H1 (cell line): ENCODE measurements at regions not wholly inside any gene's neighbourhood (a gene's known extent, or its start where the extent isn't known, plus 50 kb on each side); places are given as distances from the start of the nearest gene placed in this dataset.
"Not testable (repeated sequence)": the region's sequence is repeated elsewhere in the genome, so short reads cannot be mapped to it uniquely, and the experiment has no call there.

Experiments used
- CTCF ChIA-PET: fragments of 300-600 bp; sonication (Branson Sonifier 250); formaldehyde crosslinking; loops from one replicate; lab custom pipeline; 2021; ENCODE audit not compliant: partially characterized antibody; lab: Charles Lee
- POLR2A ChIA-PET: fragments of 300-600 bp; sonication (Branson Sonifier 250); formaldehyde crosslinking; loops from one replicate; lab custom pipeline; 2021; ENCODE audit warnings: inconsistent platforms; ENCODE audit not compliant: partially characterized antibody; lab: Charles Lee
- DNase-seq, 2 experiments: peaks; one replicate each; pipeline versions ENCODE4 v3.0.0 to v3.0.0-alpha.2; 2010 to 2022; ENCODE audit warnings: low spot score in 2 of 2, low read depth in 1 of 2, mixed read lengths in 1 of 2
- FAIRE-seq: peaks from 2 replicates; lab custom pipeline; 2011; peaks lifted over from hg19 to GRCh38; lab: Jason Lieb, UNC
- H2AFZ ChIP-seq: 2 replicates; pipeline ENCODE4 v1.8.1; 2012; ENCODE audit warnings: low read length, inconsistent platforms
- H2AK5ac ChIP-seq: 2 replicates; pipeline ENCODE4 v1.6.1; 2013; ENCODE audit warnings: low read depth, low read length
- H2BK120ac ChIP-seq: replicated peaks from 2 replicates; pipeline ENCODE3; 2013; ENCODE audit warnings: low read depth, low read length, inconsistent platforms
- H2BK12ac ChIP-seq: 2 replicates; pipeline ENCODE4 v1.6.1; 2013; ENCODE audit warnings: low read depth, low read length
- H2BK15ac ChIP-seq: 2 replicates; pipeline ENCODE4 v1.6.1; 2013; ENCODE audit warnings: low read length
- H2BK20ac ChIP-seq: 2 replicates; pipeline ENCODE4 v1.6.1; 2013; ENCODE audit warnings: low read length
- H2BK5ac ChIP-seq: 2 replicates; pipeline ENCODE4 v1.6.1; 2013; ENCODE audit warnings: low read depth, low read length
- H3K14ac ChIP-seq: 2 replicates; pipeline ENCODE4 v1.6.1; 2013; ENCODE audit warnings: inconsistent platforms; ENCODE audit not compliant: insufficient read length
- H3K18ac ChIP-seq: 2 replicates; pipeline ENCODE4 v1.6.1; 2013; ENCODE audit warnings: low read length; ENCODE audit errors: extremely low read depth
- H3K23ac ChIP-seq: 2 replicates; pipeline ENCODE4 v1.6.1; 2013; ENCODE audit warnings: inconsistent platforms; ENCODE audit not compliant: insufficient read length
- H3K23me2 ChIP-seq: 2 replicates; pipeline ENCODE4 v1.6.1; 2013; ENCODE audit warnings: low read depth, low read length
- H3K27ac ChIP-seq: 2 replicates; pipeline ENCODE4 v1.6.1; 2011; ENCODE audit warnings: low read depth, low read length, inconsistent platforms
- H3K27me3 ChIP-seq, 4 experiments: replicated peaks in 1 of 4; 1 replicate in 1 of 4; 2 replicates in 3 of 4; pipeline versions ENCODE4 v1.6.1 to v1.8.1; 2011 to 2013; ENCODE audit warnings: low read length in 3 of 4, mild to moderate bottlenecking in 3 of 4, inconsistent platforms in 2 of 4, mixed read lengths in 2 of 4, moderate library complexity in 1 of 4; ENCODE audit not compliant: control insufficient read depth in 3 of 4, insufficient read depth in 3 of 4; ENCODE audit errors: extremely low read depth in 1 of 4
- H3K36me3 ChIP-seq, 4 experiments: 2 replicates each; pipeline versions ENCODE4 v1.6.1 to v1.8.1; 2011 to 2013; ENCODE audit warnings: mild to moderate bottlenecking in 4 of 4, low read length in 3 of 4, moderate library complexity in 2 of 4, control low read depth in 1 of 4, inconsistent platforms in 1 of 4; ENCODE audit not compliant: insufficient read depth in 4 of 4, control insufficient read depth in 2 of 4
- H3K4ac ChIP-seq: replicated peaks from 2 replicates; pipeline ENCODE3; 2013; ENCODE audit warnings: low read length, low read depth, mixed read lengths, inconsistent platforms; ENCODE audit not compliant: insufficient read length
- H3K4me1 ChIP-seq, 4 experiments: replicated peaks in 1 of 4; 1 replicate in 1 of 4; 2 replicates in 3 of 4; pipeline versions ENCODE4 v1.6.1 to v1.8.1; 2011 to 2013; ENCODE audit warnings: low read length in 3 of 4, inconsistent platforms in 2 of 4, mixed read lengths in 1 of 4; ENCODE audit not compliant: insufficient read depth in 4 of 4, control insufficient read depth in 3 of 4
- H3K4me2 ChIP-seq, 2 experiments: 2 replicates each; pipeline versions ENCODE4 v1.6.1 to v1.8.1; 2011 to 2013; ENCODE audit warnings: low read depth in 2 of 2, low read length in 2 of 2, control low read depth in 1 of 2, inconsistent platforms in 1 of 2, mild to moderate bottlenecking in 1 of 2; ENCODE audit not compliant: insufficient read depth in 1 of 2
- H3K4me3 ChIP-seq, 4 experiments: fragments of 200-600, 300-600 bp in 1 of 4; sonication (generic), shearing (Covaris generic), sonication (Bioruptor Twin) in 1 of 4; 2 replicates each; pipeline versions ENCODE4 v1.5.1 to v1.8.1; 2011 to 2016; ENCODE audit warnings: low read length in 4 of 4, low read depth in 3 of 4, control low read depth in 2 of 4, inconsistent platforms in 2 of 4, mild to moderate bottlenecking in 2 of 4, mixed read lengths in 1 of 4, moderate library complexity in 1 of 4; ENCODE audit not compliant: insufficient read depth in 2 of 4; ENCODE audit errors: extremely low read depth in 1 of 4
- H3K56ac ChIP-seq: replicated peaks from 2 replicates; pipeline ENCODE3; 2013; ENCODE audit warnings: low read depth, mild to moderate bottlenecking, mixed read lengths, low read length, inconsistent platforms; ENCODE audit not compliant: insufficient read length
- H3K79me1 ChIP-seq: 2 replicates; pipeline ENCODE4 v1.6.1; 2013; ENCODE audit warnings: low read depth, low read length, control low read depth
- H3K79me2 ChIP-seq, 2 experiments: 2 replicates each; pipeline versions ENCODE4 v1.6.1 to v1.8.1; 2012 to 2013; ENCODE audit warnings: low read length in 2 of 2, mild to moderate bottlenecking in 2 of 2, inconsistent platforms in 1 of 2; ENCODE audit not compliant: insufficient read depth in 2 of 2, control insufficient read depth in 1 of 2
- H3K9ac ChIP-seq, 4 experiments: replicated peaks in 1 of 4; 1 replicate in 1 of 4; 2 replicates in 3 of 4; pipeline versions ENCODE4 v1.6.1 to v1.8.1; 2011 to 2013; ENCODE audit warnings: low read depth in 3 of 4, low read length in 3 of 4, control low read depth in 2 of 4, mild to moderate bottlenecking in 2 of 4, moderate library complexity in 2 of 4, inconsistent platforms in 1 of 4; ENCODE audit errors: extremely low read depth in 1 of 4
- H3K9me3 ChIP-seq, 2 experiments: 2 replicates each; pipeline versions ENCODE4 v1.6.1 to v1.8.1; 2012 to 2013; ENCODE audit warnings: mild to moderate bottlenecking in 2 of 2, moderate library complexity in 2 of 2, control low read depth in 1 of 2, inconsistent platforms in 1 of 2, low read depth in 1 of 2, low read length in 1 of 2, mixed read lengths in 1 of 2; ENCODE audit not compliant: insufficient read depth in 2 of 2
- H4K20me1 ChIP-seq, 2 experiments: replicated peaks in 1 of 2; 2 replicates each; pipeline versions ENCODE3 to v1.8.1; 2011 to 2013; ENCODE audit warnings: inconsistent platforms in 2 of 2, low read length in 2 of 2, mild to moderate bottlenecking in 1 of 2; ENCODE audit not compliant: insufficient read depth in 2 of 2, control insufficient read depth in 1 of 2
- H4K5ac ChIP-seq: 2 replicates; pipeline ENCODE4 v1.6.1; 2013; ENCODE audit warnings: low read length, low read depth, mixed read lengths, inconsistent platforms; ENCODE audit not compliant: insufficient read length
- H4K8ac ChIP-seq: 2 replicates; pipeline ENCODE4 v1.8.0; 2013; ENCODE audit warnings: mild to moderate bottlenecking, moderate library complexity, low read length, inconsistent platforms; ENCODE audit not compliant: insufficient read depth; ENCODE audit errors: extremely low read depth
- H4K91ac ChIP-seq: replicated peaks from 2 replicates; pipeline ENCODE3; 2013; ENCODE audit warnings: low read length, mixed read lengths, inconsistent platforms; ENCODE audit not compliant: insufficient read length
- CTBP2 ChIP-seq: IDR thresholded peaks from 2 replicates; pipeline ENCODE4 v1.7.0; 2011; ENCODE audit warnings: borderline replicate concordance, mild to moderate bottlenecking, moderate library complexity, mixed read lengths, low read length; ENCODE audit not compliant: insufficient read depth, insufficient read length
- EGR1 ChIP-seq: IDR thresholded peaks from 2 replicates; pipeline ENCODE4 v1.6.1; 2011; ENCODE audit warnings: low read depth, low read length, borderline replicate concordance
- GTF2F1 ChIP-seq: IDR thresholded peaks from 2 replicates; pipeline ENCODE4 v1.6.1; 2012; ENCODE audit warnings: low read depth, low read length, improper control_type of control experiment, borderline replicate concordance
- KDM1A ChIP-seq: fragments of 200-600, 300-600 bp; sonication (generic); IDR thresholded peaks from 2 replicates; pipeline ENCODE4 v1.7.1; 2016; ENCODE audit warnings: mild to moderate bottlenecking, low read length, borderline replicate concordance
- POLR2A ChIP-seq, 2 experiments: IDR thresholded peaks; 1 replicate in 1 of 2; 2 replicates in 1 of 2; pipeline ENCODE4 v1.6.1; 2011; ENCODE audit warnings: low read depth in 2 of 2, low read length in 2 of 2, mild to moderate bottlenecking in 2 of 2; ENCODE audit errors: control extremely low read depth in 1 of 2
- SP2 ChIP-seq: IDR thresholded peaks from 2 replicates; pipeline ENCODE4 v1.6.1; 2012; ENCODE audit warnings: mild to moderate bottlenecking, low read length, inconsistent platforms
- TAF1 ChIP-seq: IDR thresholded peaks from 2 replicates; pipeline ENCODE4 v1.6.1; 2011; ENCODE audit warnings: mild to moderate bottlenecking, low read depth, low read length
- TEAD4 ChIP-seq: IDR thresholded peaks from 2 replicates; pipeline ENCODE4 v1.6.1; 2012; ENCODE audit warnings: low read depth, low read length, inconsistent platforms, mixed read lengths
- ZNF274 ChIP-seq: IDR thresholded peaks from 2 replicates; pipeline ENCODE4 v1.7.0; 2012; ENCODE audit warnings: low read length, borderline replicate concordance; ENCODE audit errors: extremely low read depth
- WGBS, 2 experiments: shearing (Covaris generic) in 1 of 2; methylation state at CpG; one replicate each; pipeline versions ENCODE4 v1.1.6 to v1.1.7; 2013 to 2015; ENCODE audit warnings: low lambda C conversion rate in 2 of 2, mixed read lengths in 2 of 2, inconsistent platforms in 1 of 2, low coverage in 1 of 2, missing lambda C conversion rate in 1 of 2; ENCODE audit not compliant: insufficient replicate concordance in 2 of 2, insufficient coverage in 1 of 2, insufficient read length in 1 of 2; ENCODE audit errors: extremely low coverage in 1 of 2, missing lambda C conversion rate in 1 of 2; 5-methylcytosine and 5-hydroxymethylcytosine counted together
- TF ChIP-seq, protein P1 (sequence below): IDR thresholded peaks from 2 replicates; pipeline ENCODE4 v1.6.1; 2011; ENCODE audit warnings: low read length, improper control_type of control experiment

DNA sequence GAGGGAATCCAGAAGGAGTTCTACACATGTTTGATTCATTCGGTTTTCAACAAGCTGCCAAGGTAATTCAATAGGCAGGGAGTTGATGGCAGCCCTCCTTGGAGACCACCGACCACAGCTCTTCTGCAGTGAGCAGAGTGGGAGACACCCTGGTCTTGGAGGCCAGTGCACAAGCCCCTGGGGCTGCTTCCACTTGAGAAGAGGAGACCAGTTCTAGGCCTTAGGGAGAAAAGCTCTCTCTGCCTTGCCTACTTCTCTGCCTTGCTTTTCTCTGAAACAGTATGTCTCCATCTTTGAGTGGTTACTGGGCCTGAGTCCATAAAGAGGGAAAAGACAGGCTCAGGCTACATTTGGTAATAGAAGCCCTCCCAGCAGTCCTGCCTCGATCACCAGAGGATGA lies 671.9 kb downstream of the UQCRFS1 start (continued):
- TF ChIP-seq, protein P1, sequence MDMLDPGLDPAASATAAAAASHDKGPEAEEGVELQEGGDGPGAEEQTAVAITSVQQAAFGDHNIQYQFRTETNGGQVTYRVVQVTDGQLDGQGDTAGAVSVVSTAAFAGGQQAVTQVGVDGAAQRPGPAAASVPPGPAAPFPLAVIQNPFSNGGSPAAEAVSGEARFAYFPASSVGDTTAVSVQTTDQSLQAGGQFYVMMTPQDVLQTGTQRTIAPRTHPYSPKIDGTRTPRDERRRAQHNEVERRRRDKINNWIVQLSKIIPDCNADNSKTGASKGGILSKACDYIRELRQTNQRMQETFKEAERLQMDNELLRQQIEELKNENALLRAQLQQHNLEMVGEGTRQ, result no peak
- TF ChIP-seq EGR1, result no peak
- no peak for TF ChIP-seq ZNF274
- no peak for TF ChIP-seq SP2
- TF ChIP-seq KDM1A, result no peak
- TF ChIP-seq GTF2F1, result no peak
- TF ChIP-seq POLR2A (IDR thresholded peaks at IDR 0.05; ENCODE audit: control extremely low read depth in 1 of 2, low read depth in 2 of 2, low read length in 2 of 2), result no peak
- TF ChIP-seq CTBP2, result no peak
- no peak for TF ChIP-seq TAF1
- TF ChIP-seq TEAD4, result no peak

DNA sequence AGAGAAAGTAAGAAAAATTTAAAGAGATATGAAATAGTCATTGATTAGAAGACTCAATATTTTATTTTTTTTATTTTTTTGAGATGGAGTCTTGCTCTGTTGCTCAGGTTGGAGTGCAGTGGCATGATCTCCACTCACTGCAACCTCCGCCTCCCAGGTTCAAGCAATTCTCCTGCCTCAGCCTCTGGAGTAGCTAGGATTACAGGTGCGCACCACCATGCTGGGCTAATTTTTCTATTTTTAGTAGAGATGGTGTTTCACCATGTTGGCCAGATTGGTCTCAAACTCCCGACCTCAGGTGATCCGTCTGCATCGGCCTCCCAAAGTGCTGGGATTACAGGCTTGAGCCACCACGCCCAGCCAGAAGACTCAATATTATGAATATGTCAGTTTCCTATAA lies 672.6 kb downstream of the UQCRFS1 start:
- H3K79me1 ChIP-seq, H3K9ac ChIP-seq, H2BK15ac ChIP-seq, H2AFZ ChIP-seq, H3K4me1 ChIP-seq, H3K14ac ChIP-seq, H3K27me3 ChIP-seq, H4K91ac ChIP-seq, H2BK20ac ChIP-seq, H3K79me2 ChIP-seq, CTCF ChIA-PET, H3K9me3 ChIP-seq, H3K23me2 ChIP-seq, H4K8ac ChIP-seq, H3K4me2 ChIP-seq, H4K20me1 ChIP-seq, H3K36me3 ChIP-seq, H3K56ac ChIP-seq, H3K4me3 ChIP-seq, H3K27ac ChIP-seq, FAIRE-seq, H2BK120ac ChIP-seq, POLR2A ChIA-PET, H4K5ac ChIP-seq, H2BK12ac ChIP-seq, H2AK5ac ChIP-seq, H3K18ac ChIP-seq, H2BK5ac ChIP-seq, H3K4ac ChIP-seq, DNase-seq, H3K23ac ChIP-seq: not testable (repeated sequence)
- WGBS, 2 experiments, result 90% methylated on average over 6 of the region's 6 CpGs; no CpG with 5 or more reads in 1 of the 2 experiments
